K562 (cell line): ENCODE measurements at regions not wholly inside any gene's neighbourhood (a gene's known extent, or its start where the extent isn't known, plus 50 kb on each side); places are given as distances from the start of the nearest gene placed in this dataset.

Source experiments
- ATAC-seq: fragments of 200-7000 bp; cut with Tn5 transposase; 3 replicates; pipeline ENCODE4 v1.9.1; 2020; ENCODE audit warnings: moderate library complexity
- BruUV-seq: library from RNA; stranded (reverse); fragments of 400-500 nt; replicated peaks from 2 replicates; lab custom pipeline; 2021; lab: Mats Ljungman, UMichigan
- CTCF ChIA-PET: fragments of 300-600 bp; formaldehyde crosslinking; extraction: SDS; loops from one replicate; lab custom pipeline; 2021; ENCODE audit warnings: low intra/inter-chr PET ratio; lab: Yijun Ruan, JAX
- POLR2A ChIA-PET: fragments of 300-600, 350-650 bp; sonication (Branson Sonifier 250); formaldehyde crosslinking; extraction: SDS; loops from one replicate; lab custom pipeline; 2021; ENCODE audit warnings: antibody characterized with exemption, inconsistent platforms; lab: Yijun Ruan, JAX
- DNase-seq, 4 experiments: peaks; one replicate each; pipeline versions ENCODE4 v3.0.0 to v3.0.0-alpha.2; 2011 to 2018; ENCODE audit warnings: low spot score in 3 of 4, mixed read lengths in 3 of 4; ENCODE audit errors: extremely low read depth in 1 of 4
- FAIRE-seq: peaks from 2 replicates; lab custom pipeline; 2011; peaks lifted over from hg19 to GRCh38; lab: Jason Lieb, UNC
- H2AFZ ChIP-seq: 2 replicates; pipeline ENCODE4 v1.6.0; 2011; ENCODE audit warnings: low read depth, low read length, control low read depth, inconsistent platforms
- H3K27ac ChIP-seq: fragments of 200-600 bp; 3 replicates; pipeline ENCODE4 v1.8.0; 2011; ENCODE audit warnings: low read depth, mild to moderate bottlenecking, control low read depth, inconsistent platforms, low read length, moderate library complexity, mixed read lengths; ENCODE audit errors: extremely low read depth
- H3K27me3 ChIP-seq, 2 experiments: fragments of 300-600 bp in 1 of 2; 2 replicates in 1 of 2; 3 replicates in 1 of 2; pipeline versions ENCODE4 v1.6.0 to v1.8.0; 2011; ENCODE audit warnings: inconsistent platforms in 2 of 2, low read length in 2 of 2, mild to moderate bottlenecking in 1 of 2, mixed read lengths in 1 of 2, moderate library complexity in 1 of 2; ENCODE audit not compliant: control insufficient read depth in 2 of 2, insufficient read depth in 2 of 2
- H3K36me3 ChIP-seq: fragments of 300-600 bp; 3 replicates; pipeline ENCODE4 v1.8.0; 2011; ENCODE audit warnings: mild to moderate bottlenecking, low read length, inconsistent platforms; ENCODE audit not compliant: control insufficient read depth, insufficient read depth
- H3K4me1 ChIP-seq, 2 experiments: fragments of 200-600 bp in 1 of 2; replicated peaks in 1 of 2; 2 replicates in 1 of 2; 3 replicates in 1 of 2; pipeline versions ENCODE4 v1.5.1 to v1.8.0; 2011; ENCODE audit warnings: inconsistent platforms in 2 of 2, low read length in 2 of 2, mild to moderate bottlenecking in 1 of 2, mixed read lengths in 1 of 2, moderate library complexity in 1 of 2; ENCODE audit not compliant: control insufficient read depth in 2 of 2, insufficient read depth in 2 of 2
- H3K4me2 ChIP-seq: 2 replicates; pipeline ENCODE4 v1.6.1; 2011; ENCODE audit warnings: low read length, control low read depth, inconsistent platforms, mixed read lengths; ENCODE audit not compliant: insufficient read depth
- H3K4me3 ChIP-seq: fragments of 200-600 bp; sonication (generic), shearing (Covaris generic); 2 replicates; pipeline ENCODE4 v1.5.1; 2016; ENCODE audit warnings: control low read depth, inconsistent platforms
- H3K79me2 ChIP-seq: fragments of 200-600 bp; 3 replicates; pipeline ENCODE4 v1.8.0; 2011; ENCODE audit warnings: low read length, inconsistent platforms; ENCODE audit not compliant: control insufficient read depth, insufficient read depth
- H3K9ac ChIP-seq, 2 experiments: 2 replicates each; pipeline versions ENCODE4 v1.6.0 to v1.6.1; 2011; ENCODE audit warnings: low read depth in 2 of 2, low read length in 2 of 2, control low read depth in 1 of 2, inconsistent platforms in 1 of 2, mild to moderate bottlenecking in 1 of 2, mixed read lengths in 1 of 2; ENCODE audit not compliant: insufficient read depth in 1 of 2
- H3K9me1 ChIP-seq: one replicate; pipeline ENCODE4 v1.6.0; 2011; ENCODE audit warnings: inconsistent platforms, mild to moderate bottlenecking, low read length, moderate library complexity; ENCODE audit not compliant: control insufficient read depth, insufficient read depth
- H3K9me3 ChIP-seq: replicated peaks from 2 replicates; pipeline ENCODE4 v1.5.1; 2011; ENCODE audit warnings: low read depth, low read length, inconsistent platforms; ENCODE audit not compliant: control insufficient read depth, insufficient read depth
- H4K20me1 ChIP-seq: replicated peaks from 2 replicates; pipeline ENCODE4 v1.6.1; 2011; ENCODE audit warnings: low read length, inconsistent platforms, mixed read lengths; ENCODE audit not compliant: control insufficient read depth, insufficient read depth
- ETV6 ChIP-seq, 3 experiments: fragments of 150-350 bp in 1 of 3; sonication (generic) in 1 of 3; formaldehyde crosslinking in 1 of 3; IDR thresholded peaks; 2 replicates each; pipeline versions ENCODE4 v1.6.1 to v1.8.0; 2014 to 2022; ENCODE audit warnings: borderline replicate concordance in 2 of 3, low read depth in 2 of 3, antibody characterized with exemption in 1 of 3, low read length in 1 of 3, mild to moderate bottlenecking in 1 of 3, missing genetic modification reagents in 1 of 3
- HNRNPL ChIP-seq: fragments of 200-400 bp; formaldehyde crosslinking; IDR thresholded peaks from 2 replicates; pipeline ENCODE4 v1.6.1; 2017; ENCODE audit warnings: low read depth, mild to moderate bottlenecking, low read length
- KAT8 ChIP-seq: fragments of 450-650 bp; IDR thresholded peaks from 2 replicates; pipeline ENCODE4 v1.6.1; 2016; ENCODE audit warnings: low read depth, mild to moderate bottlenecking
- NONO ChIP-seq, 2 experiments: fragments of 200-400 bp in 1 of 2; fragments of 450-650 bp in 1 of 2; formaldehyde crosslinking in 1 of 2; IDR thresholded peaks; 2 replicates each; pipeline ENCODE4 v1.6.1; 2017; ENCODE audit warnings: low read depth in 2 of 2, mild to moderate bottlenecking in 2 of 2, moderate library complexity in 2 of 2, low read length in 1 of 2
- PHF21A ChIP-seq: fragments of 450-650 bp; IDR thresholded peaks from 2 replicates; pipeline ENCODE4 v1.6.1; 2017; ENCODE audit warnings: low read depth, borderline replicate concordance
- SAFB ChIP-seq: fragments of 200-400 bp; formaldehyde crosslinking; IDR thresholded peaks from 2 replicates; pipeline ENCODE4 v1.6.1; 2017; ENCODE audit warnings: low read depth, low read length, borderline replicate concordance
- TEAD1 ChIP-seq, 2 experiments: fragments of 450-650 bp in 1 of 2; sonication (generic) in 1 of 2; formaldehyde crosslinking; IDR thresholded peaks; 2 replicates each; pipeline versions ENCODE4 v1.4.0 to v1.8.0; 2020 to 2022; ENCODE audit warnings: mild to moderate bottlenecking in 2 of 2, missing genetic modification reagents in 1 of 2
- TFE3 ChIP-seq: fragments of 450-650 bp; formaldehyde crosslinking; IDR thresholded peaks from 2 replicates; pipeline ENCODE4 v1.4.0; 2020; ENCODE audit warnings: mild to moderate bottlenecking, mixed read lengths
- ZNF699 ChIP-seq: fragments of 250-450 bp; sonication (Bioruptor Pico); IDR thresholded peaks from 2 replicates; pipeline ENCODE4 v1.8.0; 2021; ENCODE audit warnings: mild to moderate bottlenecking, moderate library complexity; ENCODE audit not compliant: insufficient replicate concordance
- ZNF75A ChIP-seq: fragments of 450-650 bp; formaldehyde crosslinking; IDR thresholded peaks from 2 replicates; pipeline ENCODE4 v1.4.0; 2020; ENCODE audit warnings: mild to moderate bottlenecking
- WGBS: fragments of 100-300 bp; shearing (Covaris generic); methylation state at CpG from one replicate; pipeline ENCODE4 v1.1.6; 2016; ENCODE audit warnings: low coverage, mixed read lengths; ENCODE audit not compliant: insufficient coverage; ENCODE audit errors: missing lambda C conversion rate; 5-methylcytosine and 5-hydroxymethylcytosine counted together
- in situ Hi-C: fragments of 300-500 bp; cut with MboI; formaldehyde crosslinking; loops from 4 replicates; pipeline ENCODE4 v1.15.0; 2018; ENCODE audit warnings: inconsistent platforms, mixed read lengths
- intact Hi-C: fragments of 100-400 bp; cut with micrococcal nuclease; formaldehyde crosslinking; loops from 2 replicates; pipeline ENCODE4 v1.14.2; 2022
- TF ChIP-seq, protein P1 (sequence below): fragments of 250-450 bp; sonication (Bioruptor Pico); IDR thresholded peaks from 2 replicates; pipeline ENCODE4 v1.4.0; 2020; ENCODE audit warnings: mild to moderate bottlenecking, moderate library complexity, borderline replicate concordance
- TF ChIP-seq, protein P2 (sequence below): fragments of 250-450 bp; sonication (Bioruptor Pico); IDR thresholded peaks from 2 replicates; pipeline ENCODE4 v1.8.0; 2021; ENCODE audit warnings: moderate library complexity, mild to moderate bottlenecking, inconsistent platforms

DNA sequence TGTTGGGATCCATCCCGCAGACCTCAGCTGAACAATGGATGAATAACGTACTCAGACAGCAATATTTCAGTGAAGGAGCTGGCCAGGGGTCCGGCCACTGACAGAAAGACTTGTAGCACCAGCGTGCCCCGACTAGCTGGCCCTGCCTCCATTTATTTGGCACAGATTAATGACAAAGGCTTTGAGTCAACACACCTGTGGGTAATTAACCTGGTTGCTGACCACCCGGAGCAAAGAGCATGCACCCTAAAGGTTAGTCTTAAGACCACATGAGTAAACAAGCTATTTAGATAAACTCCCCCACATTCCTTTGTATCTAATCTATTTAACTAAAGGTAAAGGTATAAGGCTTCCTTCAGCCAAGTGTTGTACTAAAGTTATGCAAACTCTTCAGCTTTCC, 868.6 kb downstream of the LRFN5 start (continued):
- TF ChIP-seq, protein P1, sequence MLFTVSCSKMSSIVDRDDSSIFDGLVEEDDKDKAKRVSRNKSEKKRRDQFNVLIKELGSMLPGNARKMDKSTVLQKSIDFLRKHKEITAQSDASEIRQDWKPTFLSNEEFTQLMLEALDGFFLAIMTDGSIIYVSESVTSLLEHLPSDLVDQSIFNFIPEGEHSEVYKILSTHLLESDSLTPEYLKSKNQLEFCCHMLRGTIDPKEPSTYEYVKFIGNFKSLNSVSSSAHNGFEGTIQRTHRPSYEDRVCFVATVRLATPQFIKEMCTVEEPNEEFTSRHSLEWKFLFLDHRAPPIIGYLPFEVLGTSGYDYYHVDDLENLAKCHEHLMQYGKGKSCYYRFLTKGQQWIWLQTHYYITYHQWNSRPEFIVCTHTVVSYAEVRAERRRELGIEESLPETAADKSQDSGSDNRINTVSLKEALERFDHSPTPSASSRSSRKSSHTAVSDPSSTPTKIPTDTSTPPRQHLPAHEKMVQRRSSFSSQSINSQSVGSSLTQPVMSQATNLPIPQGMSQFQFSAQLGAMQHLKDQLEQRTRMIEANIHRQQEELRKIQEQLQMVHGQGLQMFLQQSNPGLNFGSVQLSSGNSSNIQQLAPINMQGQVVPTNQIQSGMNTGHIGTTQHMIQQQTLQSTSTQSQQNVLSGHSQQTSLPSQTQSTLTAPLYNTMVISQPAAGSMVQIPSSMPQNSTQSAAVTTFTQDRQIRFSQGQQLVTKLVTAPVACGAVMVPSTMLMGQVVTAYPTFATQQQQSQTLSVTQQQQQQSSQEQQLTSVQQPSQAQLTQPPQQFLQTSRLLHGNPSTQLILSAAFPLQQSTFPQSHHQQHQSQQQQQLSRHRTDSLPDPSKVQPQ (CRISPR knock-in tag) = no peak
- TF ChIP-seq NONO (IDR thresholded peaks at IDR 0.05; ENCODE audit: low read depth in 2 of 2, low read length in 1 of 2) (no peak), PHF21A (no peak), TEAD1 (CRISPR knock-in tag; IDR thresholded peaks at IDR 0.05) (no peak)

DNA sequence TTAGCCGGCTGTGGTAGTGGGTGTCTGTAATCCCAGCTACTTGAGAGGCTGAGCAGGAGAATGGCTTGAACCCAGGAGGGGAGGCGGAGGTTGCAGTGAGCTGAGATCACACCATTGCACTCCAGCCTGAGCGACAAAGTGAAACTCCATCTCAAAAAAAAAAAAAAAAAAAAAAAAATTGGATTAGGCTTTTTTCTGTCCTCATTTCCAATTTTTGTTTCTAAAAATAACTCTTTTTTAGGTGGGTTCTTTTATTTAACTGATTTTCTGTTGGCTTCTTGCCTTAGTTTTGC, 863.7 kb downstream of the LRFN5 start:
- no peak for FAIRE-seq
- no TSS peak for BruUV-seq
- no peaks in the 10 kb centered on the region for H3K79me2 ChIP-seq
- H4K20me1 ChIP-seq = no peaks in the 10 kb centered on the region
- WGBS = no CpG with 5 or more reads among the region's 3 CpGs
- ChIA-PET POLR2A (no interaction called here), CTCF (no interaction called here)
- H3K4me3 ChIP-seq = no peak overlapping the region
- ATAC-seq = no peak
- no peaks in the 10 kb centered on the region for H3K9me3 ChIP-seq
- no peak overlapping the region for H3K4me2 ChIP-seq
- no peak overlapping the region for H3K9ac ChIP-seq
- no peaks in the 10 kb centered on the region for H3K9me1 ChIP-seq
- H3K4me1 ChIP-seq = no peaks in the 10 kb centered on the region
- no peak for DNase-seq
- no peak overlapping the region for H3K27ac ChIP-seq
- H2AFZ ChIP-seq = no peak overlapping the region
- no peaks in the 10 kb centered on the region for H3K36me3 ChIP-seq
- intact Hi-C loops = no loop called here
- no peaks in the 10 kb centered on the region for H3K27me3 ChIP-seq
- in situ Hi-C loops = no loop called here
- TF ChIP-seq HNRNPL (no peak), KAT8 (no peak), ETV6 (IDR thresholded peaks at IDR 0.05; ENCODE audit: borderline replicate concordance in 1 of 2, low read depth in 2 of 2, low read length in 1 of 2) (no peak), ETV6 (CRISPR knock-in tag; IDR thresholded peaks at IDR 0.05; ENCODE audit: borderline replicate concordance) (no peak), ZNF699 (no peak), SAFB (no peak), ZNF75A (no peak), TFE3 (CRISPR knock-in tag) (no peak)
- TF ChIP-seq, protein P2, sequence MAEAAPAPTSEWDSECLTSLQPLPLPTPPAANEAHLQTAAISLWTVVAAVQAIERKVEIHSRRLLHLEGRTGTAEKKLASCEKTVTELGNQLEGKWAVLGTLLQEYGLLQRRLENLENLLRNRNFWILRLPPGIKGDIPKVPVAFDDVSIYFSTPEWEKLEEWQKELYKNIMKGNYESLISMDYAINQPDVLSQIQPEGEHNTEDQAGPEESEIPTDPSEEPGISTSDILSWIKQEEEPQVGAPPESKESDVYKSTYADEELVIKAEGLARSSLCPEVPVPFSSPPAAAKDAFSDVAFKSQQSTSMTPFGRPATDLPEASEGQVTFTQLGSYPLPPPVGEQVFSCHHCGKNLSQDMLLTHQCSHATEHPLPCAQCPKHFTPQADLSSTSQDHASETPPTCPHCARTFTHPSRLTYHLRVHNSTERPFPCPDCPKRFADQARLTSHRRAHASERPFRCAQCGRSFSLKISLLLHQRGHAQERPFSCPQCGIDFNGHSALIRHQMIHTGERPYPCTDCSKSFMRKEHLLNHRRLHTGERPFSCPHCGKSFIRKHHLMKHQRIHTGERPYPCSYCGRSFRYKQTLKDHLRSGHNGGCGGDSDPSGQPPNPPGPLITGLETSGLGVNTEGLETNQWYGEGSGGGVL (CRISPR knock-in tag) = no peak
